ENCODE measurements at regions not wholly inside any gene's neighbourhood (a gene's known extent, or its start where the extent isn't known, plus 50 kb on each side); places are given as distances from the start of the nearest gene placed in this dataset.

GRCh38 chr1:195328102-195328501 lies 1280.1 kb downstream of the KCNT2 start:
- TF ChIP-seq USF2 (IDR thresholded peaks at IDR 0.05; ENCODE audit: borderline replicate concordance, low read depth, low read length) (no peak), CBX3 (IDR thresholded peaks at IDR 0.05; ENCODE audit: borderline replicate concordance, low read depth) (no peak), YY1 (IDR thresholded peaks at IDR 0.05; ENCODE audit: low read depth, low read length) (no peak), POLR2A (IDR thresholded peaks at IDR 0.05; ENCODE audit: low read depth, low read length) (no peak)
